Retinal pigment epithelial cell (primary cell): ENCODE measurements at regions not wholly inside any gene's neighbourhood (a gene's known extent, or its start where the extent isn't known, plus 50 kb on each side); places are given as distances from the start of the nearest gene placed in this dataset.

Experiments used
- DNase-seq: peaks from one replicate; pipeline ENCODE4 v3.0.0-alpha.2; 2010; ENCODE audit warnings: low read depth
- H3K4me3 ChIP-seq: 2 replicates; pipeline ENCODE4 v1.5.1; 2011; ENCODE audit warnings: mild to moderate bottlenecking, low read length, control low read depth, moderate library complexity
- CTCF ChIP-seq: conservative IDR thresholded peaks from 2 replicates; pipeline ENCODE4 v1.5.1; 2011; ENCODE audit warnings: low read depth, low read length, control low read depth, inconsistent platforms

GRCh38 chr10:60661637-60662036, 116.6 kb upstream of the CDK1 start:
- DNase-seq, result no peak
- H3K4me3 ChIP-seq, result no peak overlapping the region
- no peak for TF ChIP-seq CTCF

GRCh38 chr10:60660625-60661024, 117.7 kb upstream of the CDK1 start:
- H3K4me3 ChIP-seq, result no peak overlapping the region

DNA sequence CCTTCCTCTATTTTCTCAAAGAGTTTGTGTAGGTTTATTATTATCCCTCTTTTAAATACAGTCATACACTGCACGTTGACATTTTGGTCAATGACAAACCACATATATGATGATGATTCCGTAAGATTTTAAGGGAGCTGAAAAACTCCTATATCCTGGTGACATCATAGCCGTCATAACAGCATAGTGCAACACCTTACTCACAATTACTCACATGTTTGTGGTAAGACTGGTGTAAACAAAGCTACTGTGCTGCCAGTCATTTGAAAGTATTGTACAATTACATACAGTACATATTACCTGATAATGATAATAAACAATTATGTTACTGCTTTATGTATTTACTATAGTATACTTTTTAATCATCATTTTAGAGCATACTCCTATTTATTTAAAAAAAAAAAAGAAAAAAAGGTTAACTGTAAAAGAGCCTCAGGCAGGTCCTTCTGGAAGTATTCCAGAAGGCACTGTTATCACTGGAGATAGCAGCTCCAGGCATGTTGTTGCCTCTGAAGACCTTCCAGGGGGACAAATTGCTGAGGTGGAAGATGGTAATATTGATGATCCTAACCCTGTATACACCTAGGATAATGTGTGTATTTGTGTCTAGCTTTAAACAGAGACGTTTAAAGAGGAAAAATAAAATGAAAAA, 123.3 kb upstream of the CDK1 start:
- TF ChIP-seq CTCF, result no peak
- no peak overlapping the region for H3K4me3 ChIP-seq
- DNase-seq, result no peak

More at GRCh38 chr10:60660625-60661024, 117.7 kb upstream of the CDK1 start:
- no peak for DNase-seq
- no peak for TF ChIP-seq CTCF

DNA sequence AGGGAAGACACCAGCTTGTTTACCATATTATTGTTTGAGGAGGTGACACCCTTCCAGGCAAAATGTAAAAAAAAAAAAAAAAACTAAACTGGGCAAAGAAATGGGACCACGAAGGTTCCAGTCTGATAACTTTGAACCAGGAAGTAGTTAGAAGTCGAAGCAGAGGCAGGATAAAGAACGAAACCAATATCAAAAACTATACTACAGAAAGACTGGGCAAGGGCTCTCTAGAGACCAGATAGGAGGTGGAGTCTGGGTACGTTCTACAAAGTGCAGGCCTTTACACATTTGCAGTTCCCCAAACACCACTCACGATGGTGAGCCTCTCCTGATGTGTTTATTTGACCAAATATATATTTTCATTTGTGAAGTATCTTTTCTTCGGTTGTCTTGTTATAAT, 125.7 kb upstream of the CDK1 start:
- DNase-seq, result no peak
- no peak overlapping the region for H3K4me3 ChIP-seq
- no peak for TF ChIP-seq CTCF

- TF ChIP-seq CTCF, result no peak
- DNase-seq, result no peak
- H3K4me3 ChIP-seq, result no peak overlapping the region
These were observed 127.9 kb upstream of the CDK1 start for GRCh38 chr10:60650378-60650800.

GRCh38 chr10:60649485-60650377, 128.5 kb upstream of the CDK1 start:
- DNase-seq, result no peak
- no peak for TF ChIP-seq CTCF
- H3K4me3 ChIP-seq, result no peak overlapping the region
